CD14-positive monocyte (primary cell): ENCODE measurements at regions not wholly inside any gene's neighbourhood (a gene's known extent, or its start where the extent isn't known, plus 50 kb on each side); places are given as distances from the start of the nearest gene placed in this dataset.
"Not testable (repeated sequence)": the region's sequence is repeated elsewhere in the genome, so short reads cannot be mapped to it uniquely, and the experiment has no call there.

Source experiments
- DNase-seq, 3 donors: peaks; one replicate each; pipeline ENCODE4 v3.0.0-alpha.2; 2011 to 2022
- H2AFZ ChIP-seq: 2 replicates; pipeline ENCODE4 v1.6.0; 2012; ENCODE audit warnings: mild to moderate bottlenecking, low read depth, low read length, inconsistent platforms; ENCODE audit not compliant: insufficient read depth, poor library complexity, severe bottlenecking
- H3K27ac ChIP-seq, 2 donors: 1 replicate in 1 of 2; 2 replicates in 1 of 2; pipeline ENCODE4 v1.5.1; 2012 to 2013; ENCODE audit warnings: low read length in 2 of 2, control low read depth in 1 of 2, inconsistent platforms in 1 of 2, low read depth in 1 of 2, mild to moderate bottlenecking in 1 of 2
- H3K27me3 ChIP-seq, 2 donors: one replicate each; pipeline versions ENCODE4 v1.6.0 to v1.6.1; 2011 to 2013; ENCODE audit warnings: low read length in 2 of 2; ENCODE audit not compliant: control insufficient read depth in 2 of 2, insufficient read depth in 2 of 2
- H3K36me3 ChIP-seq, 2 donors: replicated peaks in 1 of 2; 1 replicate in 1 of 2; 2 replicates in 1 of 2; pipeline versions ENCODE4 v1.5.1 to v1.6.1; 2012 to 2013; ENCODE audit warnings: low read length in 2 of 2, control low read depth in 1 of 2, inconsistent platforms in 1 of 2, mild to moderate bottlenecking in 1 of 2; ENCODE audit not compliant: insufficient read depth in 2 of 2, control insufficient read depth in 1 of 2
- H3K4me1 ChIP-seq, 2 donors: 1 replicate in 1 of 2; 2 replicates in 1 of 2; pipeline versions ENCODE4 v1.5.1 to v1.6.1; 2012 to 2013; ENCODE audit warnings: low read length in 2 of 2, control low read depth in 1 of 2, inconsistent platforms in 1 of 2, mild to moderate bottlenecking in 1 of 2, moderate library complexity in 1 of 2; ENCODE audit not compliant: insufficient read depth in 2 of 2, control insufficient read depth in 1 of 2
- H3K4me2 ChIP-seq: replicated peaks from 2 replicates; pipeline ENCODE3; 2012; ENCODE audit warnings: low read length, moderate library complexity, mild to moderate bottlenecking; ENCODE audit not compliant: poor library complexity, severe bottlenecking; ENCODE audit errors: extremely low read depth
- H3K4me3 ChIP-seq, 3 experiments: fragments of 200-600 bp in 1 of 3; sonication (generic) in 1 of 3; replicated peaks in 1 of 3; 1 replicate in 2 of 3; 2 replicates in 1 of 3; pipeline ENCODE4 v1.5.1; 2011 to 2013; ENCODE audit warnings: low read length in 3 of 3, mild to moderate bottlenecking in 3 of 3, control low read depth in 2 of 3, low read depth in 2 of 3, inconsistent platforms in 1 of 3, moderate library complexity in 1 of 3
- H3K79me2 ChIP-seq: 2 replicates; pipeline ENCODE4 v1.6.0; 2012; ENCODE audit warnings: mild to moderate bottlenecking, control low read depth, inconsistent platforms, low read length, moderate library complexity; ENCODE audit not compliant: insufficient read depth
- H3K9ac ChIP-seq: 2 replicates; pipeline ENCODE4 v1.6.0; 2017; ENCODE audit warnings: low read length, mild to moderate bottlenecking; ENCODE audit not compliant: insufficient read depth, poor library complexity, severe bottlenecking
- H3K9me3 ChIP-seq, 2 donors: replicated peaks in 1 of 2; 1 replicate in 1 of 2; 2 replicates in 1 of 2; pipeline versions ENCODE4 v1.5.1 to v1.6.1; 2012 to 2013; ENCODE audit warnings: low read length in 2 of 2, control low read depth in 1 of 2; ENCODE audit not compliant: control insufficient read depth in 1 of 2, insufficient read depth in 1 of 2
- H4K20me1 ChIP-seq: 2 replicates; pipeline ENCODE4 v1.6.0; 2012; ENCODE audit warnings: mild to moderate bottlenecking, low read length, control low read depth, moderate library complexity; ENCODE audit not compliant: insufficient read depth
- H3K27ac Mint-ChIP-seq, 7 donors: one replicate each; pipeline ENCODE4 v1.8.0; 2020; ENCODE audit warnings: mild to moderate bottlenecking in 7 of 7, mixed read lengths in 7 of 7, moderate library complexity in 6 of 7, inconsistent platforms in 2 of 7
- H3K27me3 Mint-ChIP-seq, 3 donors: one replicate each; pipeline ENCODE4 v1.8.0; 2021 to 2022; ENCODE audit warnings: low read depth in 3 of 3, mild to moderate bottlenecking in 3 of 3, mixed read lengths in 3 of 3, moderate library complexity in 3 of 3, inconsistent platforms in 1 of 3
- H3K36me3 Mint-ChIP-seq, 2 donors: one replicate each; pipeline ENCODE4 v1.8.0; 2020; ENCODE audit warnings: mixed read lengths in 2 of 2, inconsistent platforms in 1 of 2, mild to moderate bottlenecking in 1 of 2
- H3K4me1 Mint-ChIP-seq: one replicate; pipeline ENCODE4 v1.8.0; 2020; ENCODE audit warnings: mild to moderate bottlenecking, mixed read lengths
- H3K4me3 Mint-ChIP-seq, 2 donors: one replicate each; pipeline ENCODE4 v1.8.0; 2020; ENCODE audit warnings: mild to moderate bottlenecking in 2 of 2, mixed read lengths in 2 of 2, moderate library complexity in 1 of 2
- H3K9me3 Mint-ChIP-seq, 7 donors: one replicate each; pipeline ENCODE4 v1.8.0; 2020 to 2022; ENCODE audit warnings: mixed read lengths in 7 of 7, mild to moderate bottlenecking in 6 of 7, moderate library complexity in 6 of 7, inconsistent platforms in 2 of 7
- WGBS: methylation state at CpG from one replicate; pipeline ENCODE4 v1.1.5; 2013; ENCODE audit warnings: missing lambda C conversion rate; ENCODE audit not compliant: insufficient coverage; 5-methylcytosine and 5-hydroxymethylcytosine counted together
- intact Hi-C, 2 donors: fragments of 100-400 bp; cut with micrococcal nuclease; formaldehyde crosslinking; loops; one replicate each; pipeline versions ENCODE4 v1.15.0 to v1.15.1; 2023
- TF ChIP-seq, protein P1 (sequence below): fragments of 200-600 bp; IDR thresholded peaks from one replicate; pipeline ENCODE4 v1.8.0; 2022; ENCODE audit warnings: antibody characterized with exemption, mild to moderate bottlenecking

DNA sequence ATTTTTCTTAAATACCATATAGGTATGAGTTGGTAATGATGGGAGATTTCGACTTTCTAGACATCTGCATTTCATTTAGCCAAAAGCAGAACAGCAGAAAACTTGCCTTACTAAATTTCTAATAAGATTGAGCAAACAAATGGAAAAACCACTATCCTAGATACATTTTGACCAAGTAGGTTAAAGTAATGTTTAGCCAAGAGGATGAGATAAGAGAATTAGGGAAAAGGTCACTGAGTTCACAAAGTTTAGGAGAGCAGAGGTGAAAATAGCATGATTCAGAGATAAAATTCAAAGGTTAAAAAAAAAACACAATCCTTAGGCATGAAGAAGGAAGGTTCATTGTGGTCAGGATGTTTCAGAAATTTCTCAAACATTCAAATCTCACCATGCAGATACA, 450.3 kb downstream of the CD83 start:
- WGBS: no CpG with 5 or more reads among the region's 1 CpG
- Mint-ChIP-seq H3K27ac (no peak overlapping the region), H3K36me3 (no peaks in the 10 kb centered on the region), H3K27me3 (peaks cover 0 to 9% (median 0%) of the 10 kb centered on the region in 3 donors), H3K9me3 (peaks cover 2 to 9% (median 6%) of the 10 kb centered on the region in 7 donors), H3K4me3 (no peak overlapping the region), H3K4me1 (peaks cover 8% of the 10 kb centered on the region)
- Histone ChIP-seq H3K9ac (no peak overlapping the region), H4K20me1 (no peaks in the 10 kb centered on the region), H3K27ac (no peak overlapping the region), H3K9me3 (no peaks in the 10 kb centered on the region), H3K4me1 (peaks cover 2 to 6% of the 10 kb centered on the region in 2 donors), H3K79me2 (no peaks in the 10 kb centered on the region), H3K36me3 (no peaks in the 10 kb centered on the region), H3K4me3 (no peak overlapping the region), H3K4me2 (no peak overlapping the region), H3K27me3 (no peaks in the 10 kb centered on the region), H2AFZ (no peak overlapping the region)
- intact Hi-C loops: no loop called here
- DNase-seq: no peak
- TF ChIP-seq, protein P1, sequence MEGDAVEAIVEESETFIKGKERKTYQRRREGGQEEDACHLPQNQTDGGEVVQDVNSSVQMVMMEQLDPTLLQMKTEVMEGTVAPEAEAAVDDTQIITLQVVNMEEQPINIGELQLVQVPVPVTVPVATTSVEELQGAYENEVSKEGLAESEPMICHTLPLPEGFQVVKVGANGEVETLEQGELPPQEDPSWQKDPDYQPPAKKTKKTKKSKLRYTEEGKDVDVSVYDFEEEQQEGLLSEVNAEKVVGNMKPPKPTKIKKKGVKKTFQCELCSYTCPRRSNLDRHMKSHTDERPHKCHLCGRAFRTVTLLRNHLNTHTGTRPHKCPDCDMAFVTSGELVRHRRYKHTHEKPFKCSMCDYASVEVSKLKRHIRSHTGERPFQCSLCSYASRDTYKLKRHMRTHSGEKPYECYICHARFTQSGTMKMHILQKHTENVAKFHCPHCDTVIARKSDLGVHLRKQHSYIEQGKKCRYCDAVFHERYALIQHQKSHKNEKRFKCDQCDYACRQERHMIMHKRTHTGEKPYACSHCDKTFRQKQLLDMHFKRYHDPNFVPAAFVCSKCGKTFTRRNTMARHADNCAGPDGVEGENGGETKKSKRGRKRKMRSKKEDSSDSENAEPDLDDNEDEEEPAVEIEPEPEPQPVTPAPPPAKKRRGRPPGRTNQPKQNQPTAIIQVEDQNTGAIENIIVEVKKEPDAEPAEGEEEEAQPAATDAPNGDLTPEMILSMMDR: no peak

DNA sequence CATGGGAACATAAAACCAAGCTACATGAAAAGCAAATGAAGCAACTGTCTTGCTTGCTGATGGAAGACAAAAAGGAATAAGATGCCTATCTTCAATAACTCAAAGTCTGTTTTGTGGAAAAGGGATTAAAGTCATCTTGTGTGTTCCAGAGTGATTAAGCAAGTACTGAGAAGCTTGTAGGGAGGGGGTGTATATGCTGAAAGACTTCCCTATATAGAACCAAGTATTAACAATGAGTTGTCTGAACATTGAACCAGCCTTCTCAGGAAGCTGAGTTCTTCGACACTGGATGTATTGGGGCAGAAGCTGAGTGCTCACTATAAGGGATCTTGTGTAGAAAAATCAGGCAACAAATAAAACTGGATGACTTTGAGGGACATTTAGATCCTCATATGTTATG, 451.8 kb downstream of the CD83 start:
- TF ChIP-seq, protein P1: no peak
- H3K4me1 ChIP-seq: peaks cover 2 to 6% of the 10 kb centered on the region in 2 donors
- Mint-ChIP-seq H3K36me3 (no peaks in the 10 kb centered on the region), H3K4me1 (peaks cover 8% of the 10 kb centered on the region), H3K4me3 (no peak overlapping the region), H3K9me3 (peaks cover 2 to 8% (median 2%) of the 10 kb centered on the region in 7 donors), H3K27ac (no peak overlapping the region), H3K27me3 (peaks cover 0 to 5% (median 0%) of the 10 kb centered on the region in 3 donors)
- no peaks in the 10 kb centered on the region for H3K79me2 ChIP-seq
- WGBS: no CpG with 5 or more reads among the region's 1 CpG
- H3K27me3 ChIP-seq: no peaks in the 10 kb centered on the region
- H2AFZ ChIP-seq: no peak overlapping the region
- peak; percentile 12 to 27 (median 17) for DNase-seq
- H3K9me3 ChIP-seq: no peaks in the 10 kb centered on the region
- no peaks in the 10 kb centered on the region for H3K36me3 ChIP-seq
- H3K9ac ChIP-seq: no peak overlapping the region
- no peak overlapping the region for H3K4me2 ChIP-seq
- H4K20me1 ChIP-seq: no peaks in the 10 kb centered on the region
- H3K4me3 ChIP-seq: no peak overlapping the region
- H3K27ac ChIP-seq: no peak overlapping the region
- intact Hi-C loops: no loop called here

DNA sequence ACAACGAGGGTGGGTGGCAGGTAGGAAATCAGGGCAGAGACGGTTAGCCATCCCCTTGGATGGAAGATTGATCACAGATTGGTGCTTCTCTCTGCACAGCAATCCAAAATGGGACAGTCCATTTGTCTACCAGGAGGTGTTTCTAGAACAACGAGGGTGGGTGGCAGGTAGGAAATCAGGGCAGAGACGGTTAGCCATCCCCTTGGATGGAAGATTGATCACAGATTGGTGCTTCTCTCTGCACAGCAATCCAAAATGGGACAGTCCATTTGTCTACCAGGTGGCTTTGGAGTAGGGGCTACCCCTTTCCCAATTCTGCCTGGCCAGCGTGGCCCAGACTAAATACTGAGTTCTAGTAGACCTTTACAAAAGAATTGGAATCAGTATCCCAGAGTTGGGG, 452.3 kb downstream of the CD83 start:
- H3K4me3 ChIP-seq, H3K36me3 Mint-ChIP-seq, H3K27ac Mint-ChIP-seq, intact Hi-C loops, H3K36me3 ChIP-seq, H3K27ac ChIP-seq, H4K20me1 ChIP-seq, H2AFZ ChIP-seq, H3K27me3 Mint-ChIP-seq, H3K27me3 ChIP-seq, H3K4me3 Mint-ChIP-seq, H3K9ac ChIP-seq, H3K79me2 ChIP-seq, DNase-seq, H3K4me2 ChIP-seq, H3K4me1 ChIP-seq, H3K4me1 Mint-ChIP-seq, H3K9me3 Mint-ChIP-seq, H3K9me3 ChIP-seq: not testable (repeated sequence)
- no CpG with 5 or more reads among the region's 5 CpGs for WGBS
